GM19328 (cell line): ENCODE measurements at regions not wholly inside any gene's neighbourhood (a gene's known extent, or its start where the extent isn't known, plus 50 kb on each side); places are given as distances from the start of the nearest gene placed in this dataset.
"Not testable (repeated sequence)": the region's sequence is repeated elsewhere in the genome, so short reads cannot be mapped to it uniquely, and the experiment has no call there.

Source experiments
- ATAC-seq: cut with Tn5 transposase; IDR thresholded peaks from one replicate; pipeline ENCODE4 v1.9.1; 2021; ENCODE audit warnings: mild to moderate bottlenecking, moderate library complexity; ENCODE audit not compliant: unreplicated experiment

- no peak for ATAC-seq
Measured at GRCh38 chr18:30245766-30246455, 796.6 kb downstream of the DSC3 start.

- no peak for ATAC-seq
Measured at GRCh38 chr18:30234755-30235154, 807.8 kb downstream of the DSC3 start.

GRCh38 chr18:30211112-30211511 lies 831.4 kb downstream of the DSC3 start:
- no peak for ATAC-seq

DNA sequence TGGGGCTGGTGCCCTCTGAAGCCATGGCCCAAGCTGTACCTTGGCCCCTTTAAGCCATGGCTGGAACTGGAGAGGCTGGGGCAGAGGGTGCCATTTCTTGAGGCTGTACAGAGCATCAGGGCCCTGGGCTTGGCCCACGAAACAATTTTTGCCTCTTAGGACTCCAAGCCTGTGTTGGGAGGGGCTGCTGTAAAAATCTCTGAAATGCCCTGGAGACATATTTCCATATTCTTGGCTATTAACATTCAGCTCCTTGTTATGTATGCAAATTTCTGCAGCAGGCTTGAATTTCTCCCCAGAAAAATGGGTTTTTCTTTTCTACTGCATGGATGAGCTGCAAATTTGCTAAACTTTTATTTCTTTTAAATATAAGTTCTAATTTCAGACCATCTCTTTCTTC lies 834.0 kb downstream of the DSC3 start:
- no peak for ATAC-seq

- ATAC-seq: no peak
Measured at GRCh38 chr18:30192216-30192615, 850.3 kb downstream of the DSC3 start.

GRCh38 chr18:30186245-30186644 lies 856.3 kb downstream of the DSC3 start:
- no peak for ATAC-seq

GRCh38 chr18:30177056-30177455 lies 865.5 kb downstream of the DSC3 start:
- ATAC-seq: no peak

GRCh38 chr18:30175621-30176225 lies 866.8 kb downstream of the DSC3 start:
- no peak for ATAC-seq

- ATAC-seq: no peak
Measured at GRCh38 chr18:30175061-30175574, 867.4 kb downstream of the DSC3 start.

DNA sequence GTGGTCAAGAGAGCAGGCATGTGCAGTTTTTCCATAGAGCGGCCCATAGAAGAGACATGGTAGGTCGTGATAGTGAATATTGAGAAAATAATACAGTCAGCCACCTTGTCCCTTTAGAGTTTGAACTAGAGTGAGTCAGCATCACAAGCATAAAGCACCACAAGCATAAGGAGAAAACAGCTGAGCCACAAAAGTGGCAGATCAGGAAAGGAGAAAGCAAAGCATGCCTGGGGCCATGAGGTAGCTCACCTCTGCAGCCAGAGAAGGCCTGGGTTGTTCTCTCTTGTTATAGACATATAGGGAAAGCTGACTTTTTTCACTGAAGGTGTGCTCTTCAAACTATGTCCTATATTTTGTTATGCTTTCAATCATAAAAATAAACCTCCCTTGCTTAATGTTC lies 879.0 kb downstream of the DSC3 start:
- no peak for ATAC-seq

DNA sequence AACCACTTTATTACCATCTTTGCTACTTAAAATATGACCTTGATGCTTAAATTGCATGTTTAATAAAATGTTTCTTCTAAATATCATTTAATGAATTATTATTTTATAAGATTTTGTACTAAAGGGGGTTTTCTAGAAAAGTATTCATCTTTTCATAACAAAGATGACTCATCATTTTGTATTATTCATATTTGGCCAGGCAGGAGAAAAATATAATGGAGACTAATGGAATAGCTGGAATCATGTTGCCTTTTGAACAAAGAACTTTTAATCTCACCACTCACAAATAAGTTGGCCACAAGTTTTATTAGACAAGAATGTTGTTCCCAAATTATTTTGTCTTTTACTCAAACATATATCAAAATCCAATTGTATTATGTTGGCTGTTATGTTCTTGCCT lies 882.4 kb downstream of the DSC3 start:
- ATAC-seq: no peak

GRCh38 chr18:30150586-30151250 lies 891.8 kb downstream of the DSC3 start:
- ATAC-seq: no peak

DNA sequence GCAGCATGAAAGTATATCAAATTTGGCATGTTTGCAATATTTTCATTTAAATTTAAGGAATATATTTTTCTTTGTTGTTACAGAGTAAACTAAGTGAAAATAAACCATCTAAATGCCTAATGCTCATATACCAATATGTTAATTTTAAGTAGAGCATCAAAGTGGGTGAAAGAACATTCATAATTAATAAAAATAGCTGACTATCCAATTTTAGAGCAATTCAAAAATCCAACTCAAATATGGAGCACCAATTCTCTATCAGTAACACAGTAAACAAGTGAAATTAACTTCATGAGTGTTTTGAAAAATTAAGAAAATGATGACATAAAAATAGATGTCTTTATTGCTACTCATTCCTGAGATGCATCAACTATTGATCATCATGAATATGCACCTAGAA lies 893.0 kb downstream of the DSC3 start:
- ATAC-seq: no peak

- ATAC-seq: no peak
Measured at GRCh38 chr18:30142870-30143269, 899.7 kb downstream of the DSC3 start.

- no peak for ATAC-seq
Measured at GRCh38 chr18:30142248-30142647, 900.3 kb downstream of the DSC3 start.

GRCh38 chr18:30141506-30141905 lies 901.0 kb downstream of the DSC3 start:
- ATAC-seq: not testable (repeated sequence)

DNA sequence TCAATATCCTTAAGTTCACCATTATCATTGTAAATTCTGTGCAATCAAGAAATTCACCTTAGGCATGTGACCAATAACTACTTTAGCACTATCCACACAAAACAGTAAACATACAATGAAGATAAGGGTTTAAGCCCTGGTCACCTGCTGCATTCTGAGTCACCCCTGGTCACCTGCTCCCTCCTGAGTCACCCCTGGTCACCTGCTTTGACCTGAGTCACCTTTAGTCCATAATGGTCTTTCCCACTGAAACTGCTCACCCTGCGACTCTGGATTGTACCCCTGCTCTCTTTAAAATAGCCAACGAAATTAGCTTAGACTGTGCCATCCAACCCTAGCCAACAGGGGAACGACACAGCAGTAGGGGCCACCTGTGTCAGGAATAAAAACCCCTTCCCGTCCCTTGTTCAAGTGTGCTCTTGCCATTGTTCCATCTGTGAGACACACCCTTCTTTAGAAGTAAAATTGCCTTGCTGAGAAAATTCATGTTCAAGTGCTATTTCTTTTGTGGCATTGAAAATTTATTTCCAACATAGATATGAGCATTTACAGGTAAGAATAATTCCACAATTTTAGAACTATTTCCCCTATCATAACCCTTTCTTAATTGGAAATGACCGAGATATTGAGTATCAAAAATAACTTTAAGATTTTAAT lies 902.8 kb downstream of the DSC3 start:
- ATAC-seq: no peak

DNA sequence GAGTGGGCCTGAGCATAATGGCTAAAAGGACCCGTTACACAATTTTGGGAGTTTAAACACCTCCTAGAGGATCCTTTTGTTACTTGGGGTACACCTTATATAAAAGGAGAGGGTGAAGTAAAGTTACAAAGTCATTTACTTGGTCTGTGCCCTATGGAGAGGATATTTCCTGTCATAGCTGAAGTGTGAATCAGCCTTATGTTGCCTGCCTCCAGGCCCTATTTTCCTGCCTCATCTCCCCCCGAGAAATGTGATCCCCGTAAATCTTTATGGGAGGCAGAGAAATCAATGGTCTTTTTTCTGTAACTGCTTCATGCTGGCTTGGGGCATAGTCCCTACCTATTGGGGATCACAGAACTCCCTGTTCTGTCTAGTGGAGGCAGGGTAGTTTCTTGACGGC lies 906.6 kb downstream of the DSC3 start:
- ATAC-seq: no peak

DNA sequence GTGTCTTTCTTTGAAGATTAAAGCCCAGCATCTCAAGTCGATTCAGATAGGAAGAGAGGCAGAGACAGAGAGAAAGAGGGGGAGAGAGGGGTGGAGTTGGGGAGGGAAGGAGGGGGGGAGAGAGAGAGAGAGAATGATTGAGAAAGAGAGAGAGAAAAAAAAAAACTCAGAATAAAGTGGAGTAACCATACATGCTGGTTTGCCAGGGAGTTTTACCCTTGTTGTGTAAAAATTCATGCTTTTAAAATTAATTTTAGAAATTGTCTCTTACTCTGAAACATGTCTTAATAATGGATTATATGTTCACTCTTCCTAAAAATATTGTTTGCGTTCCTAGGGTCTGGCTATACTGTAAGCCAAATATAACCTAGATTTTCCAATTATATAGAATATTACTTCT lies 908.5 kb downstream of the DSC3 start:
- no peak for ATAC-seq

DNA sequence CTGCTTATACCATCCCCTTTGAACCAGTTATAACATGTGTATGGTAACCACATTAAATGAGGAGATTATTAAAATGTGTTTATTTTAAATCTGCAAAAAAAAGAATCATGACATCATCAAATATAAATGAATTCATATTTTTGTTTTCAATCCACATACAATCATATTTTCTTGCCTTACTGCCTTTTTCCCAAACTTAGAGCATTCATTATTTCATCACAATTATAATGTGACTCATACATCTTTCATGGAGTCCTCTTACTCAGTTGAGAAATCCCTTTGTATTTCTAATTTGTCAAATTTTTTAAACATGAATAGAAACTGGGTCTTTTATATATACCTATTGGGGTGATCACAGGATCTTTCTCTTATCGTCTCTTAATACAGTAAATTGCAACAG lies 909.6 kb downstream of the DSC3 start:
- ATAC-seq: no peak

GRCh38 chr18:30121397-30121796 lies 921.1 kb downstream of the DSC3 start:
- no peak for ATAC-seq

DNA sequence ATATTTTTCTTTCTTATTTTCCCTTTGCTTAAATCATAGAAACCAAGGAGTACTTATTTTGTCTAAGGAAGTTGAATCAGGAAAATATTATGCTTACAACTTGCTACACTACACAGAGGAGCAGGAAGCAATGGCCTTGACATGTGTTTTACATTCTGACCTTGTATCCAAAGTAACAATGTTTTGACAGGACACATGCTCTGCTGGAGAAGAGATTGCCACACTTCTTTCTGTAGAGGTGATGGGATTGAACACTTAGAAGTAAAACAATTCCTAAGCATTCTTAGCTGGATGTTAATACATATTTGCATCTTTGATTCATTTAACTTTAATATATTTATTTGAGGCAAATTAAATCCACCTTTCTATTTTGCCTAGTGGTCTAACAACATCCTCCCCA lies 929.1 kb downstream of the DSC3 start:
- ATAC-seq: no peak
